ENCODE measurements at regions not wholly inside any gene's neighbourhood (a gene's known extent, or its start where the extent isn't known, plus 50 kb on each side); places are given as distances from the start of the nearest gene placed in this dataset.

DNA sequence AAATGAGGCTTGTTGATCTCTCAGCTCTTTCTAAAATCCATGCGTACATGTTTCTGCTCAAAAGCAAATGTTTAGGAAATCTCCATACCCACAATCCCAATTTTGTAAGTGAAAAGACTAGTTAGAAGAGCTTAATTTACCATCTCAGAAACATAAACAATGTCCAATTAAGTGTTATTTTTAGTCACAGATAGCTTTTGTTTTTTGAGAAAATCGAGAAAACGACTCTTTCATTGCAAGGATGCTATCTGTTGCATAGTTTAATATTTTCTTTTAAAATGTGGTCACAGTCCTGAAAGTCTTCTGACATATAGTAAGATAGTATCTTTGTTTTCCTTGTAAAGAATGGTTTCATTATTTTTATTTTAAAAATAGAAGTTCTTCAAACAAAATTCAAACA, 338.0 kb upstream of the DAB2 start:
- Histone ChIP-seq H3K9me3 (ENCODE audit: insufficient read depth, low read depth, low read length) (no peaks in the 10 kb centered on the region), H3K9ac (ENCODE audit: low read depth, low read length, poor library complexity, severe bottlenecking) (no peak overlapping the region), H2AFZ (ENCODE audit: low read length) (no peak overlapping the region), H3K4me2 (ENCODE audit: low read depth, low read length, poor library complexity, severe bottlenecking) (no peak overlapping the region), H4K20me1 (ENCODE audit: insufficient read depth, low read length, poor library complexity, severe bottlenecking) (no peaks in the 10 kb centered on the region), H3K4me1 (ENCODE audit: insufficient read depth, low read length, poor library complexity, severe bottlenecking) (no peaks in the 10 kb centered on the region), H3K27me3 (ENCODE audit: insufficient read depth, low read length, poor library complexity, severe bottlenecking) (no peaks in the 10 kb centered on the region), H3F3A (ENCODE audit: low read depth) (no peaks in the 10 kb centered on the region), H3K4me3 (ENCODE audit: low read length, poor library complexity, severe bottlenecking) (no peak overlapping the region), H3K9me2 (replicated peaks; ENCODE audit: low read depth, low read length) (no peaks in the 10 kb centered on the region), H3K36me3 (ENCODE audit: insufficient read depth, low read length) (no peaks in the 10 kb centered on the region), H3K79me2 (ENCODE audit: insufficient read depth, low read length) (no peaks in the 10 kb centered on the region)
- TF ChIP-seq CTCF (conservative IDR thresholded peaks at IDR 0.05; ENCODE audit: low read length) (no peak), EZH2phosphoT487 (IDR thresholded peaks at IDR 0.05; ENCODE audit: borderline replicate concordance) (no peak)

GRCh38 chr5:39761199-39761950, 336.6 kb upstream of the DAB2 start:
- no peaks in the 10 kb centered on the region for H3K9me3 ChIP-seq (ENCODE audit: insufficient read depth, low read depth, low read length)
- no peaks in the 10 kb centered on the region for H3F3A ChIP-seq (ENCODE audit: low read depth)
- TF ChIP-seq CTCF (conservative IDR thresholded peaks at IDR 0.05; ENCODE audit: low read length), result no peak
- TF ChIP-seq EZH2phosphoT487 (IDR thresholded peaks at IDR 0.05; ENCODE audit: borderline replicate concordance), result no peak
- H3K9me2 ChIP-seq (replicated peaks; ENCODE audit: low read depth, low read length), result no peaks in the 10 kb centered on the region
- H4K20me1 ChIP-seq (ENCODE audit: insufficient read depth, low read length, poor library complexity, severe bottlenecking), result no peaks in the 10 kb centered on the region
- no peak overlapping the region for H2AFZ ChIP-seq (ENCODE audit: low read length)
- H3K4me1 ChIP-seq (ENCODE audit: insufficient read depth, low read length, poor library complexity, severe bottlenecking), result no peaks in the 10 kb centered on the region
- no peak overlapping the region for H3K4me2 ChIP-seq (ENCODE audit: low read depth, low read length, poor library complexity, severe bottlenecking)
- H3K9ac ChIP-seq (ENCODE audit: low read depth, low read length, poor library complexity, severe bottlenecking), result no peak overlapping the region
- H3K4me3 ChIP-seq (ENCODE audit: low read length, poor library complexity, severe bottlenecking), result no peak overlapping the region
- H3K36me3 ChIP-seq (ENCODE audit: insufficient read depth, low read length), result no peaks in the 10 kb centered on the region
- no peaks in the 10 kb centered on the region for H3K27me3 ChIP-seq (ENCODE audit: insufficient read depth, low read length, poor library complexity, severe bottlenecking)
- H3K79me2 ChIP-seq (ENCODE audit: insufficient read depth, low read length), result no peaks in the 10 kb centered on the region

GRCh38 chr5:39760385-39761198, 335.8 kb upstream of the DAB2 start:
- H3K4me1 ChIP-seq (ENCODE audit: insufficient read depth, low read length, poor library complexity, severe bottlenecking), result no peaks in the 10 kb centered on the region
- no peaks in the 10 kb centered on the region for H3K79me2 ChIP-seq (ENCODE audit: insufficient read depth, low read length)
- no peaks in the 10 kb centered on the region for H3K9me2 ChIP-seq (replicated peaks; ENCODE audit: low read depth, low read length)
- TF ChIP-seq CTCF (conservative IDR thresholded peaks at IDR 0.05; ENCODE audit: low read length) (no peak), EZH2phosphoT487 (IDR thresholded peaks at IDR 0.05; ENCODE audit: borderline replicate concordance) (no peak)
- H3K9me3 ChIP-seq (ENCODE audit: insufficient read depth, low read depth, low read length), result no peaks in the 10 kb centered on the region
- H3K4me3 ChIP-seq (ENCODE audit: low read length, poor library complexity, severe bottlenecking), result no peak overlapping the region
- no peak overlapping the region for H3K9ac ChIP-seq (ENCODE audit: low read depth, low read length, poor library complexity, severe bottlenecking)
- H2AFZ ChIP-seq (ENCODE audit: low read length), result no peak overlapping the region
- H3F3A ChIP-seq (ENCODE audit: low read depth), result no peaks in the 10 kb centered on the region
- H3K4me2 ChIP-seq (ENCODE audit: low read depth, low read length, poor library complexity, severe bottlenecking), result no peak overlapping the region
- H3K27me3 ChIP-seq (ENCODE audit: insufficient read depth, low read length, poor library complexity, severe bottlenecking), result no peaks in the 10 kb centered on the region
- no peaks in the 10 kb centered on the region for H4K20me1 ChIP-seq (ENCODE audit: insufficient read depth, low read length, poor library complexity, severe bottlenecking)
- H3K36me3 ChIP-seq (ENCODE audit: insufficient read depth, low read length), result no peaks in the 10 kb centered on the region

Data from Loucy (cell line).